ENCODE measurements at regions not wholly inside any gene's neighbourhood (a gene's known extent, or its start where the extent isn't known, plus 50 kb on each side); places are given as distances from the start of the nearest gene placed in this dataset.

DNA sequence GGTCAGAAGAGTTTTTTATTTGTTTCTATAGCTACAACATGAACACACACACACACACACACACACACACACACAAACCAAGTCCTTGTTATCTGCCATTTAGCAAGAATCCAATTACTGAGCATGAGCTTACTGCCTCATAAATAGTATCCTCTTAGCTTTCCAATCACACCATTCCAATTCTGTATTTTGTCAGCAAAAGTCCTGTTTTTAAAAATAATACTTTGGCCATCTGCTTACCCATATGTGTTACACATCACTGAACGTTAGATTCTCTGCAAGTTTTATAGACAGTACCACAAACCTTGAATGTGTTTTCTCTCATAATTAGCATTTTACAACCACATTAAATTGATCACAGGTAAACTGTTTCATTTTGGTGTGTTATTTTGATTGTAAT, 1905.4 kb upstream of the FLRT2 start:
- no peak for TF ChIP-seq NFE2L1 (CRISPR knock-in tag; IDR thresholded peaks at IDR 0.05)
- no peak for TF ChIP-seq ETV6 (CRISPR knock-in tag; IDR thresholded peaks at IDR 0.05)
- no peak for TF ChIP-seq CTCF (IDR thresholded peaks at IDR 0.05)
- TF ChIP-seq USF2 (CRISPR knock-in tag; IDR thresholded peaks at IDR 0.05): no peak
- TF ChIP-seq CREB1 (CRISPR knock-in tag; IDR thresholded peaks at IDR 0.05): no peak
- TF ChIP-seq RELA (CRISPR knock-in tag; IDR thresholded peaks at IDR 0.05; ENCODE audit: borderline replicate concordance): no peak
- TF ChIP-seq ZNF121 (CRISPR knock-in tag; IDR thresholded peaks at IDR 0.05): no peak
- TF ChIP-seq, protein P1, sequence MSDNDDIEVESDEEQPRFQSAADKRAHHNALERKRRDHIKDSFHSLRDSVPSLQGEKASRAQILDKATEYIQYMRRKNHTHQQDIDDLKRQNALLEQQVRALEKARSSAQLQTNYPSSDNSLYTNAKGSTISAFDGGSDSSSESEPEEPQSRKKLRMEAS (CRISPR knock-in tag; IDR thresholded peaks at IDR 0.05): no peak
- TF ChIP-seq, protein P2, sequence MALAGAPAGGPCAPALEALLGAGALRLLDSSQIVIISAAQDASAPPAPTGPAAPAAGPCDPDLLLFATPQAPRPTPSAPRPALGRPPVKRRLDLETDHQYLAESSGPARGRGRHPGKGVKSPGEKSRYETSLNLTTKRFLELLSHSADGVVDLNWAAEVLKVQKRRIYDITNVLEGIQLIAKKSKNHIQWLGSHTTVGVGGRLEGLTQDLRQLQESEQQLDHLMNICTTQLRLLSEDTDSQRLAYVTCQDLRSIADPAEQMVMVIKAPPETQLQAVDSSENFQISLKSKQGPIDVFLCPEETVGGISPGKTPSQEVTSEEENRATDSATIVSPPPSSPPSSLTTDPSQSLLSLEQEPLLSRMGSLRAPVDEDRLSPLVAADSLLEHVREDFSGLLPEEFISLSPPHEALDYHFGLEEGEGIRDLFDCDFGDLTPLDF (CRISPR knock-in tag; IDR thresholded peaks at IDR 0.05): no peak
- TF ChIP-seq TEAD1 (CRISPR knock-in tag; IDR thresholded peaks at IDR 0.05): no peak
- TF ChIP-seq STAT6 (CRISPR knock-in tag; conservative IDR thresholded peaks at IDR 0.05; ENCODE audit: low read depth): no peak
- no peak for TF ChIP-seq ZNF138 (CRISPR knock-in tag; conservative IDR thresholded peaks at IDR 0.05)

Data from WTC11 (cell line).